HepG2 (cell line): ENCODE measurements at regions not wholly inside any gene's neighbourhood (a gene's known extent, or its start where the extent isn't known, plus 50 kb on each side); places are given as distances from the start of the nearest gene placed in this dataset.

Source experiments
- AGO2 ChIP-seq: fragments of 200-400 bp; formaldehyde crosslinking; optimal IDR thresholded peaks from 2 replicates; pipeline ENCODE3; 2017; ENCODE audit warnings: mild to moderate bottlenecking, low read depth, low read length, moderate library complexity
- ARID5B ChIP-seq: IDR thresholded peaks from 2 replicates; pipeline ENCODE4 v1.4.0; 2020; ENCODE audit warnings: mild to moderate bottlenecking, missing genetic modification reagents
- CENPT ChIP-seq: sonication (generic); formaldehyde crosslinking; IDR thresholded peaks from 2 replicates; pipeline ENCODE4 v1.8.0; 2022; ENCODE audit warnings: low read depth, mild to moderate bottlenecking, moderate library complexity, missing genetic modification reagents
- DMAP1 ChIP-seq: IDR thresholded peaks from 2 replicates; pipeline ENCODE4 v1.6.1; 2016
- DR1 ChIP-seq: sonication (generic); formaldehyde crosslinking; IDR thresholded peaks from 2 replicates; pipeline ENCODE4 v1.8.0; 2021; ENCODE audit warnings: mild to moderate bottlenecking, missing genetic modification reagents, inconsistent platforms
- GMEB1 ChIP-seq: sonication (generic); formaldehyde crosslinking; IDR thresholded peaks from 2 replicates; pipeline ENCODE4 v1.5.1; 2020; ENCODE audit warnings: missing genetic modification reagents, mild to moderate bottlenecking, borderline replicate concordance
- JARID2 ChIP-seq: sonication (generic); formaldehyde crosslinking; IDR thresholded peaks from 2 replicates; pipeline ENCODE4 v1.8.1; 2023; ENCODE audit warnings: missing genetic modification reagents, inconsistent platforms; ENCODE audit not compliant: insufficient replicate concordance
- KDM3A ChIP-seq: IDR thresholded peaks from 2 replicates; pipeline ENCODE4 v1.6.1; 2018; ENCODE audit warnings: low read depth, missing compliant biosample characterization
- PHF8 ChIP-seq: sonication (generic); formaldehyde crosslinking; IDR thresholded peaks from 2 replicates; pipeline ENCODE4 v1.5.0; 2020; ENCODE audit warnings: missing genetic modification reagents
- SAFB2 ChIP-seq: sonication (generic); formaldehyde crosslinking; IDR thresholded peaks from 2 replicates; pipeline ENCODE4 v1.5.1; 2020; ENCODE audit warnings: missing genetic modification reagents, low read depth, mild to moderate bottlenecking, borderline replicate concordance
- TGIF2 ChIP-seq: IDR thresholded peaks from 2 replicates; pipeline ENCODE4 v1.6.1; 2016; ENCODE audit warnings: control low read depth, missing compliant biosample characterization
- THAP9 ChIP-seq: sonication (generic); formaldehyde crosslinking; IDR thresholded peaks from 2 replicates; pipeline ENCODE4; 2020; ENCODE audit warnings: missing genetic modification reagents, mild to moderate bottlenecking, borderline replicate concordance
- THRA ChIP-seq: sonication (generic); formaldehyde crosslinking; IDR thresholded peaks from 2 replicates; pipeline ENCODE4 v1.4.0; 2020; ENCODE audit warnings: missing genetic modification reagents, borderline replicate concordance
- ZBTB43 ChIP-seq: sonication (generic); formaldehyde crosslinking; conservative IDR thresholded peaks from 2 replicates; pipeline ENCODE4 v1.4.0; 2020; ENCODE audit warnings: missing genetic modification reagents
- ZNF317 ChIP-seq: sonication (generic); formaldehyde crosslinking; IDR thresholded peaks from 2 replicates; pipeline ENCODE4 v1.5.0; 2020; ENCODE audit warnings: mild to moderate bottlenecking, missing genetic modification reagents
- ZNF333 ChIP-seq: sonication (generic); formaldehyde crosslinking; IDR thresholded peaks from 2 replicates; pipeline ENCODE4 v1.4.0; 2020; ENCODE audit warnings: mild to moderate bottlenecking, missing genetic modification reagents, borderline replicate concordance
- ZNF607 ChIP-seq: sonication (generic); formaldehyde crosslinking; IDR thresholded peaks from 2 replicates; pipeline ENCODE4 v1.5.1; 2020; ENCODE audit warnings: missing genetic modification reagents, mild to moderate bottlenecking, borderline replicate concordance
- ZNF792 ChIP-seq: IDR thresholded peaks from 2 replicates; pipeline ENCODE4 v1.6.1; 2016

GRCh38 chr11:119481021-119481666 is 58.2 kb upstream of the THY1 start (continued):
- TF ChIP-seq AGO2 (no peak), THRA (peak; percentile 75), DR1 (0 out of 2 replicates have a peak, but pooled peaks have one; percentile 53), ARID5B (CRISPR knock-in tag) (peak; percentile 91), ZNF607 (CRISPR knock-in tag) (peak; percentile 52; the same call in 1 of the 2 replicates), THAP9 (CRISPR knock-in tag) (0 out of 2 replicates have a peak, but pooled peaks have one; percentile 30), JARID2 (CRISPR knock-in tag) (peak; percentile 86), ZNF792 (CRISPR knock-in tag) (peak; percentile 44; the same call in 1 of the 2 replicates), DMAP1 (CRISPR knock-in tag) (peak; percentile 20; the same call in 1 of the 2 replicates), ZNF317 (CRISPR knock-in tag) (peak; percentile 43; the same call in 1 of the 2 replicates), KDM3A (CRISPR knock-in tag) (peak; percentile 81), ZBTB43 (CRISPR knock-in tag) (peak; percentile 18; the same call in 1 of the 2 replicates), SAFB2 (CRISPR knock-in tag) (no peak), PHF8 (no peak), ZNF333 (peak; percentile 37; the same call in 1 of the 2 replicates), TGIF2 (CRISPR knock-in tag) (0 out of 2 replicates have a peak, but pooled peaks have one; percentile 18), CENPT (CRISPR knock-in tag) (no peak), GMEB1 (CRISPR knock-in tag) (peak; percentile 55; the same call in 1 of the 2 replicates)
